A549 (cell line): ENCODE measurements at regions not wholly inside any gene's neighbourhood (a gene's known extent, or its start where the extent isn't known, plus 50 kb on each side); places are given as distances from the start of the nearest gene placed in this dataset.

ENCODE experiments used
- ATAC-seq, 2 experiments: fragments of 200-7000 bp in 1 of 2; fragments of >200 bp in 1 of 2; cut with Nextera tagmentation in 1 of 2; cut with Tn5 transposase in 1 of 2; 3 replicates each; pipeline versions ENCODE4 v1.8.0 to v1.9.1; 2018 to 2020; ENCODE audit warnings: mild to moderate bottlenecking in 1 of 2, moderate library complexity in 1 of 2
- CTCF ChIA-PET: fragments of 300-600 bp; sonication (Branson Sonifier 250); formaldehyde crosslinking; extraction: SDS; loops from one replicate; lab custom pipeline; 2021; ENCODE audit warnings: antibody characterized with exemption, inconsistent platforms; lab: Yijun Ruan, JAX
- POLR2A ChIA-PET: fragments of 350-600 bp; formaldehyde crosslinking; extraction: SDS; loops from one replicate; lab custom pipeline; 2021; ENCODE audit warnings: antibody characterized with exemption, inconsistent platforms; lab: Yijun Ruan, JAX
- DNase-seq, 2 experiments: peaks; one replicate each; pipeline versions ENCODE4 v3.0.0 to v3.0.0-alpha.2; 2011 to 2016; ENCODE audit warnings: low read depth in 1 of 2, low spot score in 1 of 2
- FAIRE-seq: peaks from 2 replicates; lab custom pipeline; 2011; peaks lifted over from hg19 to GRCh38; lab: Jason Lieb, UNC
- H3K27ac ChIP-seq, 2 experiments: fragments of >200 bp; sonication (Bioruptor Twin); formaldehyde crosslinking; 3 replicates each; pipeline ENCODE4 v1.5.1; 2016 to 2017
- H3K4me1 ChIP-seq: fragments of >200 bp; sonication (Bioruptor Twin); formaldehyde crosslinking; 3 replicates; pipeline ENCODE4 v1.6.1; 2016
- H3K4me2 ChIP-seq: fragments of >200 bp; sonication (Bioruptor Twin); formaldehyde crosslinking; 3 replicates; pipeline ENCODE4 v1.6.1; 2016
- H3K4me3 ChIP-seq: fragments of >200 bp; sonication (Bioruptor Twin); formaldehyde crosslinking; 3 replicates; pipeline ENCODE4 v1.5.1; 2016
- H3K9me3 ChIP-seq: fragments of >200 bp; sonication (Bioruptor Twin); formaldehyde crosslinking; 3 replicates; pipeline ENCODE4 v1.6.1; 2016
- CTCF ChIP-seq: fragments of >200 bp; sonication (Bioruptor Twin); formaldehyde crosslinking; IDR thresholded peaks from 3 replicates; pipeline ENCODE4 v1.5.1; 2016
- E2F6 ChIP-seq: IDR thresholded peaks from 2 replicates; pipeline ENCODE4 v1.6.1; 2012; ENCODE audit warnings: low read depth, borderline replicate concordance
- ELK1 ChIP-seq: fragments of 150-350 bp; IDR thresholded peaks from 2 replicates; pipeline ENCODE4 v1.6.1; 2014; ENCODE audit warnings: low read depth, mild to moderate bottlenecking, low read length
- EP300 ChIP-seq, 2 experiments: fragments of >200 bp; sonication (Bioruptor Twin); formaldehyde crosslinking; IDR thresholded peaks; 2 replicates in 1 of 2; 3 replicates in 1 of 2; pipeline ENCODE4 v1.6.1; 2016 to 2017
- FOSL2 ChIP-seq, 2 experiments: fragments of 450-650 bp in 1 of 2; fragments of >200 bp in 1 of 2; sonication (Bioruptor Twin) in 1 of 2; formaldehyde crosslinking; IDR thresholded peaks; 2 replicates each; pipeline versions ENCODE4 v1.5.0 to v1.6.1; 2016 to 2020; ENCODE audit warnings: mild to moderate bottlenecking in 1 of 2, moderate library complexity in 1 of 2
- FOXS1 ChIP-seq: fragments of 250-450 bp; sonication (Bioruptor Pico); IDR thresholded peaks from 2 replicates; pipeline ENCODE4 v1.5.0; 2020; ENCODE audit warnings: mild to moderate bottlenecking, moderate library complexity
- HDAC2 ChIP-seq: fragments of 200-600 bp; sonication (generic); IDR thresholded peaks from 2 replicates; pipeline ENCODE4 v1.6.1; 2016
- HES2 ChIP-seq: fragments of >200 bp; sonication (Bioruptor Twin); formaldehyde crosslinking; IDR thresholded peaks from 2 replicates; pipeline ENCODE4 v1.6.1; 2016
- HOXA7 ChIP-seq: fragments of 250-450 bp; sonication (Bioruptor Pico); IDR thresholded peaks from 2 replicates; pipeline ENCODE4 v1.5.0; 2020; ENCODE audit warnings: mild to moderate bottlenecking, moderate library complexity
- JUN ChIP-seq, 2 experiments: fragments of >200 bp; sonication (Bioruptor Twin); formaldehyde crosslinking; IDR thresholded peaks; 2 replicates in 1 of 2; 3 replicates in 1 of 2; pipeline ENCODE4 v1.6.1; 2016 to 2017
- KDM1A ChIP-seq: fragments of 200-600 bp; sonication (generic); IDR thresholded peaks from 2 replicates; pipeline ENCODE4 v1.6.1; 2016; ENCODE audit warnings: low read depth, mild to moderate bottlenecking
- KDM5A ChIP-seq: fragments of 200-600 bp; sonication (generic); IDR thresholded peaks from 2 replicates; pipeline ENCODE4 v1.6.1; 2016; ENCODE audit warnings: antibody characterized with exemption, mild to moderate bottlenecking
- MAFK ChIP-seq: fragments of 450-650 bp; IDR thresholded peaks from 2 replicates; pipeline ENCODE4 v1.6.1; 2014; ENCODE audit not compliant: partially characterized antibody
- NPAS2 ChIP-seq: fragments of 250-450 bp; sonication (Bioruptor Pico); IDR thresholded peaks from 2 replicates; pipeline ENCODE4 v1.8.0; 2022; ENCODE audit warnings: mild to moderate bottlenecking, moderate library complexity, borderline replicate concordance
- NR3C1 ChIP-seq: fragments of >200 bp; sonication (Bioruptor Twin); formaldehyde crosslinking; IDR thresholded peaks from 3 replicates; pipeline ENCODE4 v1.6.1; 2017
- PBX3 ChIP-seq: IDR thresholded peaks from 2 replicates; pipeline ENCODE4 v1.6.1; 2012
- PHF8 ChIP-seq: fragments of 200-600 bp; sonication (generic); IDR thresholded peaks from 2 replicates; pipeline ENCODE4 v1.6.1; 2016; ENCODE audit warnings: low read depth, mild to moderate bottlenecking, antibody characterized with exemption, moderate library complexity, borderline replicate concordance
- POLR2AphosphoS2 ChIP-seq: conservative IDR thresholded peaks from 2 replicates; pipeline ENCODE4 v1.6.1; 2012; ENCODE audit warnings: low read length, improper control_type of control experiment, inconsistent platforms
- RAD21 ChIP-seq, 2 experiments: fragments of >200 bp in 1 of 2; sonication (Bioruptor Twin) in 1 of 2; formaldehyde crosslinking in 1 of 2; IDR thresholded peaks in 1 of 2; conservative IDR thresholded peaks in 1 of 2; 2 replicates in 1 of 2; 3 replicates in 1 of 2; pipeline ENCODE4 v1.6.1; 2012 to 2018; ENCODE audit warnings: inconsistent platforms in 1 of 2
- RNF2 ChIP-seq: fragments of 200-600 bp; sonication (generic); IDR thresholded peaks from 2 replicates; pipeline ENCODE4 v1.6.1; 2016; ENCODE audit warnings: low read depth, mild to moderate bottlenecking, antibody characterized with exemption, moderate library complexity, borderline replicate concordance
- SREBF2 ChIP-seq: fragments of 450-650 bp; IDR thresholded peaks from 2 replicates; pipeline ENCODE4 v1.6.1; 2014; ENCODE audit warnings: mild to moderate bottlenecking, moderate library complexity
- TP53 ChIP-seq: fragments of 250-450 bp; sonication (Bioruptor Pico); IDR thresholded peaks from 2 replicates; pipeline ENCODE4 v1.5.0; 2021; ENCODE audit warnings: mild to moderate bottlenecking, moderate library complexity
- USF2 ChIP-seq: fragments of 450-650 bp; IDR thresholded peaks from 2 replicates; pipeline ENCODE4 v1.6.1; 2014; ENCODE audit warnings: antibody characterized with exemption
- WGBS: methylation state at CpG from one replicate; pipeline ENCODE4 v1.1.6; 2017; ENCODE audit errors: missing lambda C conversion rate; 5-methylcytosine and 5-hydroxymethylcytosine counted together

- no peak for TF ChIP-seq PBX3
Measured at GRCh38 chr9:107190061-107190935, 92.8 kb upstream of the RAD23B start (continued).

GRCh38 chr9:107190936-107191290 is 92.2 kb upstream of the RAD23B start:
- no peak for ATAC-seq
- no peak for TF ChIP-seq HES2
- no peak for TF ChIP-seq PHF8
- no peak for TF ChIP-seq MAFK
- no peak for TF ChIP-seq RAD21 (conservative IDR thresholded peaks at IDR 0.05 in 1 of 2, IDR thresholded peaks at IDR 0.05 in 1 of 2)
- TF ChIP-seq NR3C1 = no peak
- no peak for TF ChIP-seq FOXS1 (CRISPR knock-in tag)
- no peak for TF ChIP-seq HDAC2
- no peak for TF ChIP-seq SREBF2
- TF ChIP-seq POLR2AphosphoS2 = no peak
- TF ChIP-seq KDM5A = no peak
- TF ChIP-seq FOSL2 (IDR thresholded peaks at IDR 0.05) = no peak
- no peak for TF ChIP-seq FOSL2 (CRISPR knock-in tag; IDR thresholded peaks at IDR 0.05)
- no peak for DNase-seq
- POLR2A ChIA-PET = no interaction called here
- 75% methylated on average over 5 of the region's 5 CpGs for WGBS
- Histone ChIP-seq H3K9me3 (no peaks in the 10 kb centered on the region), H3K4me1 (peaks cover 7% of the 10 kb centered on the region; the same call in 1 of the 3 replicates), H3K27ac (no peak overlapping the region), H3K4me2 (no peak overlapping the region), H3K4me3 (no peak overlapping the region)
- FAIRE-seq = no peak
- CTCF ChIA-PET = interaction anchor here (0.6 to 1.7 kb wide), 10 partner anchors 8 to 235 kb away, joined by 3 to 8 read pairs (median 5); no protein-coding TSS in a partner anchor

- DNase-seq (no peak), ATAC-seq (no peak), FAIRE-seq (no peak)
- Histone ChIP-seq H3K9me3 (no peaks in the 10 kb centered on the region), H3K4me1 (peaks cover 7% of the 10 kb centered on the region; the same call in 1 of the 3 replicates), H3K4me2 (no peak overlapping the region), H3K27ac (no peak overlapping the region), H3K4me3 (no peak overlapping the region)
- CTCF ChIA-PET = interaction anchor here (1.3 kb wide), 1 partner anchor 148 kb away, joined by 4 read pairs; no protein-coding TSS in a partner anchor
- WGBS = 51% methylated on average over 3 of the region's 3 CpGs
- no peak for TF ChIP-seq CTCF
- TF ChIP-seq NPAS2 = no peak
- TF ChIP-seq HOXA7 (CRISPR knock-in tag) = no peak
- TF ChIP-seq RNF2 = no peak
- TF ChIP-seq FOXS1 (CRISPR knock-in tag) = no peak
- TF ChIP-seq ELK1 = no peak
- no peak for TF ChIP-seq EP300 (IDR thresholded peaks at IDR 0.05)
- no peak for TF ChIP-seq JUN (IDR thresholded peaks at IDR 0.05)
- no peak for TF ChIP-seq TP53 (CRISPR knock-in tag)
- TF ChIP-seq E2F6 = no peak
- no peak for TF ChIP-seq KDM1A
- no peak for TF ChIP-seq USF2
- POLR2A ChIA-PET = no interaction called here
Measured at GRCh38 chr9:107193251-107193650, 89.8 kb upstream of the RAD23B start.
